Activated CD4-positive, alpha-beta T cell treated with anti-CD3 and anti-CD28 coated beads, Interleukin-2, amount 50 U/mL, for 48 hours (primary cell): ENCODE measurements at regions not wholly inside any gene's neighbourhood (a gene's known extent, or its start where the extent isn't known, plus 50 kb on each side); places are given as distances from the start of the nearest gene placed in this dataset.

Experiments
- DNase-seq, 2 experiments: peaks; one replicate each; pipeline ENCODE4 v3.0.0-alpha.2; 2020

- DNase-seq: no peak
These were observed 95.7 kb upstream of the ARAP3 start for GRCh38 chr5:141777711-141778110.

- DNase-seq: no peak
These were observed 95.1 kb upstream of the ARAP3 start for GRCh38 chr5:141777130-141777529.

GRCh38 chr5:141773779-141774562 lies 91.9 kb upstream of the ARAP3 start:
- DNase-seq: no peak

- no peak for DNase-seq
These were observed 90.3 kb upstream of the ARAP3 start for GRCh38 chr5:141772281-141772680.

- DNase-seq: no peak
These were observed 89.5 kb upstream of the ARAP3 start for GRCh38 chr5:141771562-141771961.

GRCh38 chr5:141771031-141771430 lies 89.0 kb upstream of the ARAP3 start:
- DNase-seq: no peak

GRCh38 chr5:141769671-141770070 lies 87.6 kb upstream of the ARAP3 start:
- no peak for DNase-seq

- DNase-seq: no peak
These were observed 85.6 kb upstream of the ARAP3 start for GRCh38 chr5:141767671-141768070.

- DNase-seq: no peak
These were observed 84.0 kb upstream of the ARAP3 start for GRCh38 chr5:141765896-141766551.

GRCh38 chr5:141763541-141763940 lies 81.5 kb upstream of the ARAP3 start:
- DNase-seq: no peak

GRCh38 chr5:141762790-141763368 lies 80.8 kb upstream of the ARAP3 start:
- DNase-seq: no peak

GRCh38 chr5:141762316-141762715 lies 80.3 kb upstream of the ARAP3 start:
- no peak for DNase-seq

GRCh38 chr5:141760753-141761152 lies 78.7 kb upstream of the ARAP3 start:
- DNase-seq: no peak

GRCh38 chr5:141760193-141760592 lies 78.2 kb upstream of the ARAP3 start:
- DNase-seq: no peak

GRCh38 chr5:141758310-141758998 lies 76.4 kb upstream of the ARAP3 start:
- DNase-seq: no peak

GRCh38 chr5:141757402-141757801 lies 75.4 kb upstream of the ARAP3 start:
- DNase-seq: no peak

- no peak for DNase-seq
These were observed 74.2 kb upstream of the ARAP3 start for GRCh38 chr5:141756196-141756595.

- peak; percentile 18 to 23 for DNase-seq
These were observed 72.1 kb upstream of the ARAP3 start for GRCh38 chr5:141753971-141754713.

GRCh38 chr5:141753143-141753970 lies 71.3 kb upstream of the ARAP3 start:
- DNase-seq: no peak

GRCh38 chr5:141747152-141748141 lies 65.4 kb upstream of the ARAP3 start:
- no peak for DNase-seq

- no peak for DNase-seq
These were observed 64.4 kb upstream of the ARAP3 start for GRCh38 chr5:141746395-141746794.
